ENCODE measurements at regions not wholly inside any gene's neighbourhood (a gene's known extent, or its start where the extent isn't known, plus 50 kb on each side); places are given as distances from the start of the nearest gene placed in this dataset.
A peak's percentile ranks its signal among the peaks of the same experiment; 100 is the strongest.
"Not testable (repeated sequence)": the region's sequence is repeated elsewhere in the genome, so short reads cannot be mapped to it uniquely, and the experiment has no call there.

DNA sequence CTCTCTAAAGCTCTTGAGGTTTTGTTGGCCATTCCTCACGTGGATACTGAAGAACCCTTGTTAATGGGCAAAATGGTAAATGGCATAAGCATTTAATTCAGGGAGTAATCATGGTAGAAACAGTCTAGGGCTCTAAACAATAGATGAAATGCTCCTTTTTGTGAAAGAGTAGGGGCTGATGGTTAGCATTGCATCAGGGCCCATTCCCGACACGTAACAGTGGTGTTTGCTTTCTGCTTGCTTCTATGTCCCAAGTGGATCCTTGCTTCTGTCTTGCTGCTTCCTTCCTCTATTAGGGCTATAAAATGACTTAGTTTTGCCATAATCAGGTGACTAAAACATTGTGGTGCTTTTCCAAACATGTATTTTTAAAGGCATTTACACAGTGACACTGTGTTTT is 230.9 kb upstream of the AFF2 start:
- DNase-seq = no peak

DNA sequence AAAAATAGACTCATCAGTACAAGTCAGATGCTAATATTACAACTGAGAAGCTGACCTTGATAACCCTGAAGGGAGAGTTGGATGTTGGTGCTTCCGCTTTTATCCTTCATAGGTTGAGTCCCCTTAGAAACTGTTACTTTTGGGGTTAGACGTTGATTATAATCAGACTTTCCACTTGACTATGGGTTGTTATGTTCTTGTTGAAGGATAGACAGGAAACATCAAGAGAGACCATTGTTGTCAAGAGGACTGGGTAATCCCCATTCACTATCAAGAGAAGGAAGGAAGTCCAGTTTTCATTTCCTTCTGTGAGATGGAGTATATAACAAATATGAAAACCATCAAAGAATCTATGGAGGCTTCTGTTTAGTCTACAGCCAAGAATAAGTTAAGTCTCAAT is 229.9 kb upstream of the AFF2 start:
- peak; percentile 3 for DNase-seq

DNA sequence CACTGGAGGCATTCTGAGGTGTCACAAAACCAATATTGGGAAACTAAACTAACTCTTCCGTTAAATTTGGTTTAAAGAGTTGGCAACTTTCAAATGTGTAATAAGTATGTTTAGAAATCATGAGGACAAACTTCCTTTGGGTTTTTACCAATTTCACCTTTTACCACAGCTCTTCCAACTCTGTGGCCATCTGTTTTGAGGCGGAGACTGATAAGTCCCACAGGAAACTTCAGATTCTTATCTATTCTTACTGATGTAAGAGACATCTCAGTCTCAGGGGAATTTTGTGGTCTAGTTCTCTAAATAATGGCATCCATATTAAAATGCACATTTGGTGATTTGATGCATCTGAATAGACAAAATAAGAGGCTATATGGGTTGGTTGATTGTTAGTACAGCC is 229.2 kb upstream of the AFF2 start:
- DNase-seq = peak; percentile 2

DNA sequence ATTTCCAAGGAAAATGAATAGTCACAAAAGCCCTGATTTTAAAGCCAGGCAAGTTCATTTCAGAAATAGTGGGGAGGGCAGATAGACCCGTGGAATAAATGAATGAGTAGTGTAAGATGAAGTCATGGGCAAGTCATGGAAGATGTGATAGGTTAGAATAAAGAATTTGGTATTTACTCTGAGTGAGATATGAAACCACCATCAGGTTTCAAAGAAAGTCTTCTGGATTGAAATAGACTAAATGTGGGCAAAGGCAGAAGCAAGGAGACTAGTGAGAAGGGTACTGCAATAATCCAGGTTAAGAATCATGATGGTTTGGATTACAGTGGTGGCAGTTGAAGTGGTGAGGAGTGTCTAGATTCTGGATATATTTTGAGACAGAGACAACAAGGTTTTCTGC is 218.5 kb upstream of the AFF2 start:
- DNase-seq = no peak

DNA sequence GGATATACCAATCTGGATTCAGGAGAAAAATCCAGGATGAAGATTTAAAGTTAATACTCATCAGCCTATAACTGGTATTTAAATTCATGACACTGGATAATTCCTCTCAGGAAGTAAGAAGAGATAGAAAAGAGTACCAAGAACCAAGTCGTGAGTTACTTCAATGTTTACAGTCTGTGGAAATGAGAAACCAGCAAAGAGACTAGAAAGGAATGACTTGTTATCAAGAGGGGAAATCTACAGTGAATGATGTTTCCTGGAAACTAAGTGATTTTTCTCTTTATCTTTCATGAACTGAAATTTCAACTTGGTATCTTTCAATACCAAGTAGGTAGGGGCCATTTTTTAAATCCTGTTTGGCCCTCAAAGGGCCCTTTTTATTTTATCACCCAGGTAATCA is 217.9 kb upstream of the AFF2 start:
- no peak for DNase-seq

DNA sequence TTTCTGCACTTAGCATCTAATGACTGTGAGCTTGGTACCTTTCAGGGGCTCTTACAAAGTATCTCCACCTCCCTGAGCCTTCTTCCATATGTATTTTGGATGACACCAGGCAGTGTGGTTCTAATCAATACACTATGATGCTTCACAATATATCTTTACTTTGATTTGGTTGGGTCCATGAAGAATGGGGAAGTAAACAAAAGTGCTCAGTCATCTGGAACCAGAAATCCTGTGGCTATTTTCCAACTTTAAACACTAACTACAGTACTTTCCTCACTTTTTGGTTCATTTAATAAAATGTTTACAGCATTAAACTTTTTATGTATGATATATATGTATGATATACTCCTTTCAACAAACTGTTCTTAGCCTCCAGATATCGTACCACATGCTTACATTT is 216.4 kb upstream of the AFF2 start:
- no peak for DNase-seq

DNA sequence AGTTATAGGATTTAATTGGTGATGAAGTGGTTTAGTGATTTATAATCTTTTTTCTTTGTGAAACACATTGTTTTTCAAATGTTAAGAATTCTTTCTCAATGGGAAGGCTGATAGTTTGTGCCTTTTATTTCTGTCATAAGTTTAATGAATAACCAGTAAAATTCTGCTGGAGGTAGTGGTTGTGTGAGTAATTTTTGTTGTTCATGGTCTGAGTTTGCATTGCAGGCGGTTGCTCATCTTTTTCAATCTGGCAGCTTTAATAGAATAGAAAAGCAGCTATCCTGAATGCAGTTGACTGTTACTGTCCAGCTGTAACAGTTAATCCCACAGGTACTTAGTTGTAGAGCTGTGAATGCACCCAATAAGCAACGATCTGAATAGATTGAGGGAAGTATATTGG is 215.6 kb upstream of the AFF2 start:
- no peak for DNase-seq

DNA sequence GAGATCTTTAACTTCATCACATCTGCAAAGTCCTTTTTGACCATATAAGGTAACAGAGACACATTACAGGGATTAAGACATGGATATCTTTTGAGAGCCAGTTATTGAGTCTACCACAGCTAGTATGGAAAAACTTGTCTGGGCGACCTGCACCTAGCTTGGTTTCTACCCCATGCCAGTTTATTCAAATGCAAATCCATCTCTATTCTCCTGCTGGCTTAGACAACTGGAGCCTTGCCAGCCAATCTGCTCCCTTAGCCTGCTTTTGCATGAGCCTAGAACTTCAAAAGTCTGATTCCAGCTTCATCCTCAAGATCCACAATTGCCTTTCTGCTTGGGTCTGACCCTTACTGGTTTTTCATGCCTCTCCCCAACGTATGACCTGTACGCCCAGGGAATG is 212.0 kb upstream of the AFF2 start:
- no peak for DNase-seq

DNA sequence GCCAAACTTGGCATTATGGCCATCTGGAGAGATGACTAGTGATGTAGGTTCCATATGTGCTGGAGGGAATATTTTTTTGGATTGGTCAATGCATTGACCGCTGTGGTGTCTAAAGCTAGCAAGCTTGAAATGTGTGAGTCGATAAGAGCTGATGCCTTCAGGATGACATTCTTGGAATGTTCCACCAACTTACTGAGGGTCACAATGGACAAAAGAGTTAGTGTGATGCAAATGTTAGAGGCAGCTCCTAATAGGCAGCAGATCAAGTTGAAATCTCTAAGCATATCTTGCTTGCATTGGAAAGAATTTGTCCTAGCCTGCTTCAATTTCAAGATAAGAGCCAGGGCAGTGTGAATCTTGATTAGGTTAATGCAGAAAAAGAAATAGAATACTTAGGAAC is 210.4 kb upstream of the AFF2 start:
- DNase-seq = no peak

DNA sequence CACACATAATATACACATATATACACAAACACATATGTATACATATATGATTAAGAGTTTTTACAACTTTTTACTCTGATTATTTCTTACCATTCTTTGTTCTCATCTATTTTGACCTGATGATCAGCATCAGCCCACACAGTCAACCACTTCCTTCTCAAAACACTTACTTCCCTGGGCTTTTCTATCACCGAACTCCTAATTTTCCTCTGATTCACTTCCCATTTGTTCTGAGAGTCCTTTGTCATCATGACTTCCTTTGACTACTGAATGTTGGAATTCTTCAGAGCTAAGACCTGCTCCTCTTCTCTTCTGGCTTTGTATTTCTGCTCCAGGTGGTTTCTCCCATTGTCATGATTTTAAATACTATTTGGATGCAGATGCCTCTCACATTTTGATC is 209.5 kb upstream of the AFF2 start:
- no peak for DNase-seq

DNA sequence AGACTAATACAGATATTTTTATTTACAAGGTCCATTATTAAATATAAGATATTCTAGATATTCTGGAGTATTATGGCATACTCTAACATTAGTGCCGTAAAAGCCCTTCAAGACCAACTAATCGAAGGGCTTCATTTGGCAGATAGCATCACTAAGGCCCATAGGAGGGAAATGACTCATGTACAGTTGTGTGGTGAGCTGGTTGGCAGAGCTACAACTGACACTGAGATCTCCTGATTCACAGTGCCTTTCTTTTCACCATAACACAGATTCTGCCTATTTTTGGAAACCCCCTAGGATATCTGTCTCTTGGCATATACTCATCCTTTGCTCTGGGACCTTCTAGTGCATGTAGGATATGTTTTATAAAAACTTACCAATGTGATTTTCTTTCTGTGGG is 201.7 kb upstream of the AFF2 start:
- DNase-seq = no peak

DNA sequence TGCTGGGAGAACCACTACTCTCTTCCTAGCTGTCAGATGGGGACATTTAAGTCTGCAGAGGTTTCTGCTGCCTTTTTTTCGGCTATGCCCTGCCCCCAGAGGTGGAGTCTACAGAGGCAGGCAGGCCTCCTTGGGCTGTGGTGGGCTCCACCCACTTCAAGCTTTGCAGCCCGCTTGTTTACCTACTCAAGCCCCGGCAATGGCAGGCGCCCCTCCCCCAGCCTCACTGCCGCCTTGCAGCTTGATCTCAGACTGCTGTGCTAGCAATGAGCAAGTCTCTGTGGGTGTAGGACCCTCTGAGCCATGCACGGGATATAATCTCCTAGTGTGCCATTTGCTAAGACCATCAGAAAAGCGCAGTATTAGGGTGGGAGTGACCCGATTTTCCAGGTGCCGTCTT is 195.2 kb upstream of the AFF2 start:
- not testable (repeated sequence) for DNase-seq

DNA sequence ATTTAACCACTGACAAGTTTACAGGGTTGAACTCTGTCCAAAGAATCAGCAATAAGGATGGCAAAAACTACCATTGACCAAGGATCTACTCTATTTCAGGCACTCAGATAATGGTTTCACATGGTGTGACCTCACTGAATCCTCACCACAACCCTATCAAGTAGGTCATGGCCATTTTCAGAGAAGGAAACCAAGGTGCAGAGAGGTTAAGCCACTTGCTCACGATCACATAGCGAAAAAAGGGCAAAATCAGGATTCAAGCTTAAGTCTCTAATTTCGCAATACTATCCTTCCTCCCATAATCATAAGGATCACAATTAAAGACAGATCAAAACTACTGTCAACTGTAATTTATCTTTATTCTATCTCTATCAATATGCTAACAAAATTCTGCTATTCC is 191.0 kb upstream of the AFF2 start:
- DNase-seq = no peak

DNA sequence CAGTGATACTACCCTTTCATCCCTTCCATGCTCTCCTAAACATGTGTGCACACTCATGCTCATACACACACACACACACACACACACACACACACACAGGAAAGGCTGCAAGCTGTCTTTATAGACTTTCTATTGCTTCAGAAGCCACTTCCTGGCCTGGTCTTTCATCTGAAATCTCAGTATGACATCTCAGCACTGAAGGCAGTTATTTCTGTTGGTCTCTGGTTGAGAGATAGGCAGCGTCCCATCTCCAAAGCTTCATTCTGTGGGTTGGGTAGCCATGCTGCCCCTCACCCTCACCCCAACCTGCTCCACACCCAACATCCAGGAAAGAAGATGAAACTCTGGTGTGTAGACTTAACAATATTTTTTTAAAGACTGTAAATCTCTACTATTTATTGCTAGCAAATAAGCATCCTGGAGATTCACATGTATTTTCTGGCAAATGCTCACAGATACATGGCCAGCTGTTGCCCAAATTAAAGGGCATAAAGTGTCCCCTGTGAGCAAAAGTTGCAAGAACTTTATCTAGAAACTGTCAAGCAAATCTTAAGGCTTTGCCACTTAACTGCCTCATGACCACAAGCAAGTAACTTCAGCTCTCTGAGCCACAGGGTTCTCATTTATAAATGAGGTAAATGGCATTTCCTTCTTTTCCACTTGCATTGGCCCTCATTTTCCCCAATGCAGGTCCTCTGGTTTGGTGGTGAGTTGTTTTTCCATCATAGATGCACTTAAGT is 189.8 kb upstream of the AFF2 start:
- DNase-seq = peak; percentile 73

DNA sequence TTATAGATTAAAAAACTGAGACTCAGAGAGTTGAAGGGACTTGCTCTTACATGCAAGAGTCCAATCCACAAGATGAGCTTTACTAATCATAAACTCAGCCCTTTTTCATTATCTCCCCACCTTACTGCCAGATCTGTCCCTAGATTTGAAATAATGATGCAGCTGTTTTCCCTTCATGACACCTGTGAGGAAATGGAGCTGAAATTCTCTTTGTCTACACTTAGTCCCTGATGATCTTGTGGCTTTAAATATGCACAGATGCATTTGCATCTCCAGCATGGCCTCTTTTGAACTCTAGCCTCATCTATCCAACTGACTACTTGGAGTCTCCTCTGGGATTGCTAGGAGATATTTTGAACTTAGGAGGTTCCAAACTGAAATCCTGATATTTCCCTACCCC is 188.9 kb upstream of the AFF2 start:
- DNase-seq = no peak

DNA sequence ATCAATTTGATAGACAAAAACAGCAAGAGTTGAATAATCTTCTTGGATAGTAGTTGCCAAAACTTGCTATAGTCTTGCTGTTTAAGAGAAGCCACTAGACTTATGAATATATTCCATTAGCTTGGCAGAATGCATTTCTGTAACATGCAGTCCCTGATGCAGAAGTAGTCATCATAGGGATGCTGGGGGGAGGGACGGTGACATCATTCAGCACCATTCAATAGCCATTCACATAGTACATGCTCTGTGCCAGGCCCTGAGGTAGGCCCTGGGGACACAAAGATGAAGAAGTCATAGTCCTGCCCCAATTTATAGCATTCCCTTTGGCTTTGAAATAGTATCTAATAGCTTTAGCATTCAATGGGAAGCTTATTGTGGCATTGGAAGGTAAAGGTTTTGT is 185.5 kb upstream of the AFF2 start:
- DNase-seq = no peak

DNA sequence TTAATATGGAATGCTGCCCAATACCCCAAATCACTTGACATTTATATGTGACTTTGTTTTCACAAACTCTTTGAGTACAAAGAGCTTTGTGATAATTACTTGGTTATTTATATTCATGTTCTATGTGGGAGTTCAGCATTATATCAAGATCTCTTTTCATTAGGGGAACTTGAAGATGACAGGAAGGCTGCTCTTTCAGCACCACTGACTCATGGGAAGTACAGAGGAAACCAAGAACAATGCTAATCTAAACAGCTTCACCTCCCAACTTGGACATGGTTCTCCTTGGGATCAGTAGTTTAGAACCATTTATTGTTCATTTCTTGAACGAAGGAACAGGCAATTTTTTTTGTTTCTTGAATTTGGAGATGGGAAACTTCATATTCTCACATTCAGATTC is 184.0 kb upstream of the AFF2 start:
- no peak for DNase-seq

DNA sequence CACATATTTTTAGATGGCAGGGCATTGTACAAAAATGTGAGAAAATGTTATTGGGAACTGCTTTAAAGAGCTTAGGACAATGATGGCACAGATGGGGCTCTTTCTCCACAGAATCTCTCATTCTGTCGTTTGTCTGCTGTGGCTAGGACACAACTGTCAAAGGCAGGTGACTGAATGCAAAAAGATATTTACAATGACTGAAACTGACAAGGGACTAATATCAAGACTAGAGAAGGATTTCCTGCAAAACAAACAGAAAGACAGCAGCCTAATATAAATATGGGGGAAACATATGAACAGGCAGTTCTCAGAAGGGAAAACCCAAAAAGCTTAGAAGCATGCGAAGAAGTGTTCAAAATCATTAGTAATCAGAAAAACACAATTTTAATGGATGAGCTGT is 177.5 kb upstream of the AFF2 start:
- no peak for DNase-seq

DNA sequence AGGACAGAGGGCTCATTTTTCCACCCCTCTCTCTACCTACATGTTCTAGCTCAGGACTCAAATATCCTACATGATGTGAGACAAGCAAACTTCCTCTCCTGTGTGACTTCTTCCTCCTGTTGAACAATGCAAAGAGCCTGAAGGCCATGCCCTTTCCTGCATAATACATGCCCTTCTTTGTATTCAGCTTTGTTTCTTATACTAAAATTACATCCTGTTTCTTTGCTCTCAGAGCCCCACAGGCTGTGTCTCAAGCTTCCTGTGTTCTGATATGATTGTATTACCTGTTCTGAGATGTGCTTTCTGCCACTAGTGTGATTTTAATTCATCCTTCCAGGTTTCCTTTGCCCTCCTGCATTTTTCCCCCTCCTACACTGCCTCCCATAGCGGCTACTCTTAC is 166.4 kb upstream of the AFF2 start:
- DNase-seq = peak; percentile 28

DNA sequence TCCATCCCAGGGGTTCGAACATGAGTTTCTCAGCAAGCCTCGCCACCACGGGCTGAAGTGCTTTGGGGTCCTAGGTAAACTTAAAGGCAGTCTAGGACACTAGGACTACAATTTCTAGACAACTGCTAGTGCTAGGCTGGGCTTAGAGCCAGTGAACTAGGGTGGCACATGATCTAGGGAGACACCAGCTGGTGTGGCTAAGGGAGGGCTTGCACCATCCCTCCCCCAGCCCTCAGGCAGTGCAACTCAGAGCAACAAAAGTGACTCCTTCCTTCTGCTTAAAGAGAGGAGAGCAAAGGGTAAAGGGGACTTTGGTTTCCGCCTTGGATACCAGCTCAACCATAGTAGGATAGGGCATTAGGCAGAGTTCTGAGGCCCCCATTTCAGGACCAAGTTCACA is 162.5 kb upstream of the AFF2 start:
- DNase-seq = no peak

DNA sequence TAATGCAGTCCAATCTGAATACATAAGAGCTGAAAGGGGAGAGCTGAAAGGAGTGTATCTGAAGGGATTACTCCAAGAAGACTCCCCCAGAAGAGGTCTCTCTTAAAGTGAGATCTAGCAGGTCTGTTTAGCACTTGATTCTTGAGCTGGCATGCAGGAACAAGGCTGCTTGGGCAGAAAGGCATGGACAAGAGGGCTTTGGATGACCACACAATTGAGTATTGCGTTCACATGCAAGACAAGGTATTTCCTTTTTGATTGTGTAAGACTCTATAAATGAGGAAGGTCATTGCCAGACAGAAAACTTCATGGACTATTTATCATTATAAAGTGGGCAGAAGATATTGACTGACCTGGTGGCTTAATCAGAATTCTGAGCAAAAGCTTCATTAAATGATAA is 145.5 kb upstream of the AFF2 start:
- no peak for DNase-seq

DNA sequence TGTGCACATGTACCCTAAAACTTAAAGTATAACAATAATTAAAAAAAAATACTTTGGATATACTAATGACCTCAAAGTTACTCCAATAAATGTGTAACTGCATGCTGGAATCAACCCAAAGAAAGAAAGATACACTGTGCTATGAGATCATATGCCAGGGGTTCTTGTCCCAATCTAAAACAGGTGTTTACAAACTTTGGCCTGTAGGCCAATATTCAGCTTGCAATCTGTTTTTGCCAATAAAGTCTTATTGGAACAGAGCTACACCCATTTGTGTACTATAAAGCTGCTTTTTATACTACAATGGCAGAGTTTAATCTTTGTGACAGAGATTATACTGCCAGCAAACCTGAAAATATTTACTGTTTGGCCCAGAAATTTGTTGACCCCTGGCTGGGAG is 138.8 kb upstream of the AFF2 start:
- no peak for DNase-seq

DNA sequence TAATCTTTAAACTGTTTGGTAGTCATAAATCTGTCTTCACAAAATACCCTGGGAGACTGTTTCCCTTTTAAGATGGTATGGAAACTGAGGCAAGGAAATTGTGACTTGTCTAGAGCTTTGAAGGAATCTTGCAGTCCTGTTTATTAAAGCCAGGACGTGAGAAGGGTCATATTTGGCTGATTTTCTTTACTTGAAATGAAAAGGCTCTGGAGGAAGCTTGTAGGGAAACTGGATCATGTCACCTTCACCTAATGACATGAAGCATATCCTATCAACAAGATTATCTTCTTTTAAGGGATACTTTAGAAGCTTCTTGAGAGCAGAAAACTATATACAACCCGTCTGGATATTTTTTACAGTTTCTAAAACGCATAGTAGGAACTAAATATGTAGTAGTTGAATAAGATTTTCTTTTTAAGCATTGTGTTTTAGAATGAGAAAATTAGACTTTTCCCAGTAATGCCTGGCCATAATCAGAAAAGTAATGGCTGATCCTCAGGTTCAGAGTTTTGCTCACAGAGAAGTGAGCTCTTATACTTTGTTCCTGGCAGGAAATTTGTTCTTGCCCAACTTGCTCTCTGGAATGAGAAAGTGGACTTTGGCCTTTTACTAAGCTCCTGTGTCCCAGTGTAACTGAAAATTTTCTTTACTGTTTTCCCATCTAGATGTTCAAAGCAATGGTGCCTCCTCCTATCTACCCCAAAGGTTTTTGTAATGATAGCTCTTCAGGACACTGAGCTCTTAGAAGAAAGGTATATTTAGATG is 136.8 kb upstream of the AFF2 start:
- DNase-seq = no peak

DNA sequence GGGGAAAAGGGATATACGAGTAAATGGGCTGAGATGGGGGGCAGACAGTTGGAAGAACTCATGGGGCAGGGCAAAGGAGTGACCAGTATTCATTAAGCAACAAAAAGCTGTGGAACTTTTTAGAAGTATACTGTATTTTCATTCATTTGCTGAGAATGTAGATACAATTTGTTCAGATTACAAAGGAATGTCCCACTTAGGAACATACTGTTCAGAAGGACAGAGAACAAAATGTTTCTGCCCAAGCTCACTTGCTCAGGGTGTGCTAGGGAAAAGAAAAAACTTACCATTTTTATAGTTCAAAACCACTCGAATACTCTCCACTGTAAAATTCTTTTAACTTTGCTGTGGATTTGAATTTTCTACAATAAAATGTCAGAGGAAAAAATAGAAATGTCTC is 135.2 kb upstream of the AFF2 start:
- DNase-seq = no peak

DNA sequence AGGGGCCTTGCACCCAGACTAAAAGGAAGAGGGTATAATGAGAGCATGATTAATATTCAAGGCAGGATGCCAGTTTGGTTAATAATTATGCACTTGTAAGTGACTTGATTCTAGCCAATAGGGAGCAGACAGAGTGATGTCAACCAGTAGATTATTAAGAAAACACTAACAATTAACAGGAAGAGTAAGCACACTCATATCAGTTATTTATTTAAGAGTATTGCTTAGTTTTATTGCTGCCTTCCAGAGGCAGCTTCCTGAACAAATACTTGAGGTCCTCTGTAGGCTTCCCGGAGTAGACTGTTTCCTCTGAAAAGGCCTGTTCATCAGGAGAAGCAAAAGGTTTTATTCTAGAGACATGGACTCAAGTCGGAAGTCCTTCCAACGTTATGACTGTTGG is 129.1 kb upstream of the AFF2 start:
- DNase-seq = no peak
